Stimulated activated naive CD4-positive, alpha-beta T cell treated with Interleukin-2 at 50 U/mL for 16 hours (primary cell): ENCODE measurements at regions not wholly inside any gene's neighbourhood (a gene's known extent, or its start where the extent isn't known, plus 50 kb on each side); places are given as distances from the start of the nearest gene placed in this dataset.

Experiments
- DNase-seq: peaks from one replicate; lab custom pipeline; 2025; lab: John Stamatoyannopoulos, UW

DNA sequence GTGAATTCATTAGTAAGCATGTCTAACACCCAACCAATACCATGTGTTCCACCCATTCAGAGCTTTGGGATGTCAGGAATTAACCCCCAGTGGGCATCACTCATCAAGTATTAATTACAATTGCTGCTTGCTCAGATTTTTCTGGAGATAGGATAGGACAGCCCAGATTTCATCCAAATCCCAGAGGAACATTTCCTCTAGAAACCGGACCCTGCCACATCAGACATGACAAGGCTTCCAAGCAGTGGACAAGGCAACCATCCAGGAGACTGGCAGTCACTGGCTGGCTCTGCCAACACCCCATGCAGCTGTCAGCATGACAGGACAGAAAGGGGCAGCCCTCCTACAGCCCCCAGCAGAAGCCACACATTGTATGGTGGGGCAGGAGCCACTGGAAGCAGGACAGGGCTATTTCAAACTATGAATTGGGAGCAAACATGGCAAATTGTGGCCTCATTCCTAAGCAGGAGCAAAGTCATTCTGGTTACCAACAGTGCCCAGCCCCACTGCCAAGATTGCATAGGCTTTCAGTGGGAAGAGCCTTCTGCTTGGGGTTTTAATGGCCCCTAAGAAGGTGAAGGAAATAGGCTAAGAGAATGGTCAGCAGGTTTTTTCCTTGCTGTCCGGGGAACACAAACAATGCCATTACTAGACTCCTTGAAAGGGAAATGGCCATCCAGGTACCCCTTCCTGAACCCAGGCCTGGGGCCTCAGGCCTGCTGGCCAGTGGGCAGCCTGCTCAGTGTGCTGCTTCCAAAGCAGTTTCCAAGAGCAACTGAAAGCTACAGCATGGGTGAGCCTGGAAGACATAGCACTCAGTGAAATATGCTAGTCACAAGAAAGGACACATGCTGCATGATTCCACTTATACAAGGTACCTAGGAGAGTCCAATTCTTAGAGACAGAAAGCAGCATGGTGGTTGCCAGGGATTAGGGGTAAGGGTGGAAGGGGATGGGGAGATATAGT, 294.7 kb upstream of the SLC30A5 start:
- no peak for DNase-seq

DNA sequence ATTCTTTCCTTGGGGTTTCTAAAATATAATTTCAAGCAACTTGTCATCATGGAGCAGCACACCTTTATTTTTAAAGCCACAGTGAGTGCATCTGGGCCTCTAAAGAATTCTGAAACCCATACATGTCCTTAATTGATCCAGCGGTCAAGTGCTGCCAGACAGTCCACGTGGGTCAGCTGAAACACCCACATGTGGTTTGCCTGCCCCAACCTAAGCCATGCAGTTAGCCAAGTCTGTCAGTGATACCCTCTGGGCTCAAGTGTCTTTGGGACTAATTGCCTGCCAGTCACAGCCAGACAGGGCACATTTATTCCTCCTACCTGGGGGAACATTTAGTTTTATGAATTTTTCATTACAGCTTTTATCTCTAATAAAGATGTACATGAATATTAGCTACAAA, 291.4 kb upstream of the SLC30A5 start:
- no peak for DNase-seq

DNA sequence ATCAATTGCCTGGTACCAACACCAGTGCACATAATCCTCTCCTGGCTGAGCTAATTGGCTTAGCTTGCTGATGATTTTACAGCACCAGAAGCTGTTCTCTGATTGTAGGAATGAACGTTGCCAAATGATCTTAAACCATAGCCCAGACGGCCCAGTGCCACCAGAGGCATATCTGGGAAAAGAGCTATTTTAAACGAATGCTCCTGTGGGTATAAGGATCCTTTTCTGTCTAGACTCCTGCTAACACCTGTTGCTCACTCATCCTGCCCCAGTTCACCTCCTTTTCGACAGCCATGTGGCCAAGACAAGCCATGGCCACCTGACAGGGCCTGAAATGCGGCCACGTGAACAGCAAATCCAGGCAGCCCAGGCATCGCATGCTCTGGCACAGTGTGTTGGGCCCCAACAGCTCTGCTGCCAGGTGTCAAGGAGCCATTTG, 289.9 kb upstream of the SLC30A5 start:
- DNase-seq, result no peak

DNA sequence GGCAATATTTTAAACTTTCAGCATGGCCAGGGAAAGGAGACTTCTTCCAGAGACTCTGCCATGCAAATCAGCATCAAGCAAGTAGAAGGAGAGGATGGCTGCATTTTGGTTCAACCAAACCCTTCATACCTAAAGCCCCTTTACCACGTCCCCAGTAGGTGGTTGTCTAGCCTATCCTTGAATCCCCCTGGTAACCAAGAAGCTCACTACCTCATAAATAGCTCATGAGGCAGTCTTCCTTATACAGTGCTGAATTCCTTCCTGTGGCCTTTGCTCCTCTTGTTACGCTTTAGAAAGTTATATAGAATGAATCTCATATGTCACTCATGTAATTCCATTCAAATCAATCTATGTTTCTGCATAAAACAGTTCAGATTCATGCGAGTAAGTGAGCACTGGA, 289.5 kb upstream of the SLC30A5 start:
- DNase-seq, result no peak

DNA sequence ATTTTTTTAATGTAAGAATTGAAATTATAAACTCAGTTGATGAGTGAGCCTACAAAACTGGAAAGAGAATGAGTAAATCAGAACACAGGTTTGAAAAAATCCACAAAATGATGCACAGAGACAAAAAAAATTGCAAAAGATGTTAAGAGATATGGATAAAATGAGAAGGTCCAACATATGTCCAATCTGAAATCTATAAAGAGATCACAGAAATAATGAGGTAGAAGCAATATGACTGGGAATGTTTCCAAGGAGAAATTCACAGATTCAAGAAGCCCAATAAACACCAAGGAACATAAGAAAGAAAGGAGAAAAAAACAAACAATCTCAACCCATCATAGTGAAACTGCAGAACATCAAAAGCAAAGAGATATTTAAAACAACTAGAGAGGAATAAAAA, 288.4 kb upstream of the SLC30A5 start:
- no peak for DNase-seq

DNA sequence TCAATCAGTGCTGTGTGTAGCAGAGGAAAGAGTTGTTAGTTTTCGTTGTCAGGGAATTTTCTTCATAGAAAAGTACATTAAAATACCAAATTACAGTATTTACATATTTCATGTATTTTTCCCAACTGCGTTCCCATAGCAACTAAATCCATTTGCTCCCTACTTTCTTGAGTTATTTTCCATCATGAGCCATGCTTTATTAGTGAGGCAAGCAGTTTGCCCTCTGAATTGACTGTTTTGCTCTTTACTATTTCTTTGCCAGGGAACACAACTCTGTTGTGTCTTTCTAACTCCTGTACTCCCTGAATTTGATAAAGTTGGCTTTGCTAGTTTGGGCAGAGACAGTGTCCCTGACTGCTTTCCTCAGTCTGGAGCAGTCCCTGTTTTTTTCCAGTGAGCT, 276.2 kb upstream of the SLC30A5 start:
- no peak for DNase-seq

DNA sequence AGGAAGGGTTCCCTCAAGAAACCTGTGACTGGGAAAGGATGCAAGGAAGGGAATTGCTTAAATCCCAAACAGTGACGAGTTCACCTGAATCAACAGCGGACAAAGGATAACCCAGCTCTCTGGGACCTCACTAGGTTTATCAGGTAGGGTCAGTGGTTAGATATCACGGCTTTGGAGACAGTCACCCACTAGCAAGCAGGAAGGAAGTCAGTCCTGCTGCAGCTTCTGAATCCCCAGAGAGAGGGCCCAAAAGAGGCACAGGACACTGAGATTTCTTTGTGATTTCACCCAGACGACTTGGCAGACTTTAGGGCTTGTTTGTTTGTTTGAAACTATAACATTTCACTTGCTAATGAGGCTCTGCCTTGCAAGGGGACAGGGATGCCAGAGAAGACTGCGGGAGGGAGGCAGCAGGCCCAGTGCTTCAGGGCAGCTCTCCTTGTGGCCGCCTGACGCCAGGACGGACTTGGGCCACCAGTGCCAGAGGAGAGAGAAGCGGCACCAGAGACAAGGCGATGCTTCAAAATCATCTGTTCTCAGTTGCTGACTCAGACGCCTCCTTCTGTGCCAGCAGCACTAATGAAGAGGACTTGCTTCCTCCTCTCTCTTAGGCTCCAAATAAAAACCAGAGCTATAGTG, 275.6 kb upstream of the SLC30A5 start:
- DNase-seq, result no peak

DNA sequence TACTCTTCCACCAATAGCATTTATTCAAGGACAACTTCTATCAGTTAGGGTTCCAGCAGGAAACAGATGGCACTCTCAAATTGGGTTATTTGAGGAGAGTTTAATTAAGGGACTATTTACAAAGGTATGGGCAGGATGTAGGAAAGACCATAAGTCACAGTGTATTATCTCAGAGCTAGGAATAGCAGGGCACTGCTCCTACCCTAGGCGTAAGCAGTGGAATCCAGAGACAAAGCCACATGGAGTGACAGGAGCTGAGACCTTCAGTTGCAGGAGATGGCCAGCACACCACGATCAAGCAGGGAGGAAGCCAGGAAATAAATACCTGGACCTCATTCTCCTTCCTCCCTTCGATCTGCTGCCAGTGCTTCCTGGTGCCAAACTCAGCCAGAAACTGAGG, 274.9 kb upstream of the SLC30A5 start:
- no peak for DNase-seq

DNA sequence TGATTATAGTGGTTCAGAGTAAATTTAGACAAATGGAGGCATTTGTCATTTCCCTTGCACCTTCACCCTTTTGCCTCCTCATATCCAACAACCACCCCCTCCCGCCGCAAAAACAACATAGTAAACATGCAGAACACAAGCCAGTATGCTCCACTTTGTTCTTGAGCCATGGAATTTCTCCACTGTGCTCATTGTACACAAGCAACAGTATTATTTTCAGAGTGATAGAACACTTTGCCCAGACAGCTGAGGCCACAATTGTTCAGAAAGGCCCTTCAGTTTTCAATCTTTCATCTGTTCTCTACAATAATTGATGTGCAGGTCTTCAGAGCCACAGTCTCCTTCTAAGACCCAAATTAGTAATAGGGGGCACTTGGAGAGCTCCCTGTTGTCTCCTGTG, 272.8 kb upstream of the SLC30A5 start:
- no peak for DNase-seq

DNA sequence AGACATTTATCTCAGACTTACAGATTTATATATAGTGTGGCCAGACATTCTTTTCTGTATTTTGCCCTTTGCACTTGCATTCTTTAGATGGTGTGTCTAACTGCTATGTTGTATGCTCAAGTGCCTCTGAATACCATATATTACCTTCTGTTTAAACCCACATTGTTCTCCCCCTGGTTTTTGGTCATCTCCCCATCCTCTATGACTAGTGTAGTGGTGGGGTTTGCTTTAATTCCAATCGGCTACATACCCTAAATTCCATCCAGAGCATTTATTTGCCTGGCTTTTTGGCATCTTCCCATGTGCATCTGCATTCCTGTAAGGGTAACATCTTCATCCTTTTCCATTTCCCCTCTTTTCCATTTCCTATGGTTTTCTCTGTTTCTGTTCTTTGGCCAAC, 271.0 kb upstream of the SLC30A5 start:
- no peak for DNase-seq

DNA sequence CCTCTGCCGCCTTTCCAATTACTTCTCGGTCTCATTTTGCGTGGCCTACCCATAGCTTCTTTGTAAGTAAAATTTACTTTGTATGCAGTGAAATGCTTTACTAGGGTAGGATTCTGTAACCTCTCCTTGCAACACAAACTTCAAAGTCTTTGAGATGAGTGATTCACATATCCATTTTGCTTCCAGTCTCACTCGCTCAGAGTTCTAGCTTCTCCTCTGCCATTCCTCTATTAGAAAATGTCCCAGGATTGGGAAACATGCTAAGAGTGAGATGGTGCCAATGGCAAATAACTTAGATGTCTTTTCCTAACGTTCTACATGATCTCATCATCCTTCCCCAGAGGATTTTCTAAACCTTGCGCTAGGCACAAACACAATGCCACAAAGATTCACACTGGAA, 270.5 kb upstream of the SLC30A5 start:
- no peak for DNase-seq

DNA sequence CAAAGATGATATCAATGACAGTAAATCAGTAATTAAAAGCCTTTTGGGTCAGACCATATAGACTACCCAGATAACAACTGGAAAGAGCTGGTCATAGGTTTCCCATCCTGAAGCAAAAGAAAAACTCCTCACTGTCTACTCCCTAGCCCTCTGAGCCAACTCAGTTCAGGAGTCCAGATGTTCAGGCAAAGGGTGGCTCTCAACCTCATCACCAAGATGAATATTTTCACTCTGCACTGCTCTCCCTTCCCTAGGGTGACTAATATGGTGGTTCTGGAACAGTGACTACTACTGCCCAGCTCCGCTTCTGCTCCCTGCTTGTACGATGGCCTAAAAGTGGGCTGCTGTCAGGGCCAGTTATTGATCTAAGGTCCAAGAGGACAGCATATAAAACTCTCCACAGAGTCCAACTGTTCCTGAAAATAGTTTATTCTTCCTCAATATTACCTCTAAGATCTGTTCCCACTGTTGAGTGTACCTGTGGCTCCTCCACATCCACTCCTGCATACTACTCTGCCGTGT, 263.4 kb upstream of the SLC30A5 start:
- DNase-seq, result no peak

DNA sequence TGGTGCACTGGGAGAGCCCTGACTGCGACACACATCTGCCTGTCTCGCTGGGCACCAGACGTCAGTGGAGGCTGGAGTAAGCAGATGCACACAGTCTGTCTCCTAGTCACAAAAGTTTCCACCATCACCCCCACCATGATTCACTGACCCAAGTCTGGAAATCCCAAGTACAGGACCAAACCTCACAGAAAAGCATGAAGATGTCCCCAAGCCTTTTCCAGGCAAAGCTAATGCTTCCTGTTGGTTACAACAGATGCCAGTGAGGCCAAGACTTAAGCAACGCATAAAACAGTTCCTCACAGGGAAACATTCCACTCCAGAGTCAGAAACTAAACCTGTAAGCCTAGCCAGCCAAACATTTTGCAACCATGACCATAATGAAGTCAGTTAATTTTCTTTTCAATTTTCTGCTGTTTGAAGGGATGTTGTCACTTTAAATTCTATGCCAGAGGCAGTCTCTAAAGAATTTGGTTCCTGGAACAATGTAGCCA, 259.3 kb upstream of the SLC30A5 start:
- DNase-seq, result no peak

DNA sequence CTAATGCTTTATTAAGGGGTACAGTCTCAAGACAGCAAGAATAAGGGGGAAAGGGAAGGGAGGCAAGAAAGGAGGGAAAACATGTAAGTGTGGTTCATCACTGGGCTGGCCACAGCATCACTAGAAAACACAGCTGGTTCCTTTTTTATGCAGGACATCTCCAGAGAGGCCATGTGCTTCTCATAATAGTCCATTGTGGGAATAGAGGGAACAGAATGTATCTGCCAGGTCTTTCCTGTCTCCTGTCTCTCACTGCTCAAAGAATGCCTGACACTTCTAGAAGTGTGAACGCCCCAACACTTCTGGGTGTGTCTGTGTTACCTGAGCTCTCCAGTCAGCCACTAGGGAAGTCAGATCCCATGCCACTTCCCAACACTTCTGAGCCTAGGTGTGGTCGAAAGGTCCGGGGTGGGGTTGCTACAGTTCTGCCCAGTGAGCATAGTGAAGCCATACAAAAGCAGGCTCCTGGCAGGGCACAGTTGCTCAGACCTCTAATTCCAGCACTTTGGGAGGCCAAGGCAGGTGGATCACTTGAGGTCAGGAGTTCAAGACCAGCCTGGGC, 255.6 kb upstream of the SLC30A5 start:
- DNase-seq, result no peak

DNA sequence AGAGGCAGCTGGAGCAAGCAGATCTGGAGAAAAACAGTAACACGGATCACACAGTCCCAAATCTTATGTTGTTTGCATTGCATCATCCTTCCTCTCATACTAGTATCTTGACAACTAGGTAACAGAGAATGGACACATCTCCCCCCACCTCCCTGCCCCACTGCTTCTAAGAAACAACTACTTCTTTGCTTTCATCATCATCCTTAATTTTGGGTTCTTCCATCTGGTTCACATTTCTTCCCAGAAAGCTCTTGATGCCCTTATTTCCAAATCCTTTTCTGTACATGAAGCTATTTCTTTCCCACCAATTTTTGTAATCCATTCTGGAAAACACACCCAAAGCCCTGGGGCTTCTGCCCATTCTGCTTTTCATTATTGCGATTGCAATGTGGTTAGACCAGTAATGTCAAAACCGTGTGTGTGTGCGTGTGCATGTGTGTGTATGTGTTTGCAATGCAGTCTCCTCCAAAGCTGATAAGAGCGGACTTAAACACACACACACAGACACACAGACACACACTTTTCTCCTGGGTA, 254.7 kb upstream of the SLC30A5 start:
- DNase-seq, result no peak

DNA sequence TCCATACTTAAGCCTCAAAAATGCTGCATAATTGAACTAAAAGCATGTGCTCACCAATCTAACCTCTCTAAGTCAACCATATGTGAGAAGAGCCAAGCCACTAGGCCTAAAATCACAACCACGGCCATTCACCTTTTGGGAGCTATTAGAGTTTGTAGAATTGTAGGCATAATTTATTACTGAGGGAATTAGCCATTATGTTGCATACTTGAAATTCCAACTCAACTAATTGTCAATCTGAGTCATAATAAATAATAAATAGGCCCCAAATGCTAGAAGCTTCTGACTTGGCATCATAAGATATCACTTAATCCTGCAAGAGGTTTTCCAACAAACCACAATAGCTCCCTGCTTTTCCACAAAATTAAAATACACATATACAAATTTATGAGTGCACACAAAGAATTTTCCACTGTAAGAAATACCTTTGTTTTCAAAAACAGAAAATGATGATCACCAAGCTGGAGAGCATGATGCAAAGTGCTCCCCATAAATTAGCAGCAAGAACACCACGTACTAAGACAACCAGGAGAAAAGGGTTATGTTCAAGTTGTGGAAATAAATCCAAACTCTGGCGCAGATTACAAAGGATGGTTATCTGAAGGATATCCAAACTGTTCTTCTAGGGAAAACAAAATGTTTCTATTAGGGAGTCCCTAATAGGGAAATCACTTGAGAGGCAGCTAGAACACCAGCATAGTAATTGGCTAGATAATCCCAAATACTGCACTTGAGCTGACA, 250.0 kb upstream of the SLC30A5 start:
- no peak for DNase-seq

DNA sequence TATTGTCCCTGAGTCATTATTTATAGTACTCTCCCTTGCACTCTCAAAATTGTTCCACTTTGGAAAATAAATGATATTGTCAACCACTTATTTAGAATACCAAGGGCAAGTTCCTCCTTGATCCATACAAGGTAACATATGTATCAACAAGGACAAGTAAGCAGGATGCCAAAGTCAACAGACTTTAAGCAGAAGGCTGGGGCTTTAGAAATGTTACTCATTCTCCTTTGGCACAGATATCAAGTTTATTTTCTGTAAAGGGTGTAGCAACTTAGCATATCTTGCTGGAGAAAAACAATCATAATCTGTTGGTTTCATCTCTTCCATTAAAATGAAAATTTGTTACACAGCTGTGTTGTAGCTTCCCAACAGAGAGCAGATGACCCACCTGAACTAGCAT, 248.7 kb upstream of the SLC30A5 start:
- DNase-seq, result no peak

DNA sequence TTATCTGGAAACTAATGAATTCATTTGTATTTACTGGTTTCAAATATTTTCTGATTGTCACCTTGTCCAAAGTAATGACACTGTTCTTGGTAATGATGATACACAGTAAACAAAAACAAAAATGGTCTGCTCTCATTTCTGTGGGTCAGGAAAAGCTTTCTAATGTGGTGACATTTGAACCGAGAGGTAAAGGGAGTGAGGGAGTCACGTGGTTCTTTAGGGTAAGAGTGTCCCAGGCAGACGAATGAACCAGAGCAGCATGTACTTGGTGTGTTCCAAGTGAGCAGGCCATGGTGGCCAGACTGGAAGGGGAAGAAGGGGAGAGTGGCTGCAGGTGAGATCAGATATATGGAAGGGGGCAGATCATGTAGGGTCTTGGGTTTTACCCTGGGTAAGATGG, 247.0 kb upstream of the SLC30A5 start:
- no peak for DNase-seq

DNA sequence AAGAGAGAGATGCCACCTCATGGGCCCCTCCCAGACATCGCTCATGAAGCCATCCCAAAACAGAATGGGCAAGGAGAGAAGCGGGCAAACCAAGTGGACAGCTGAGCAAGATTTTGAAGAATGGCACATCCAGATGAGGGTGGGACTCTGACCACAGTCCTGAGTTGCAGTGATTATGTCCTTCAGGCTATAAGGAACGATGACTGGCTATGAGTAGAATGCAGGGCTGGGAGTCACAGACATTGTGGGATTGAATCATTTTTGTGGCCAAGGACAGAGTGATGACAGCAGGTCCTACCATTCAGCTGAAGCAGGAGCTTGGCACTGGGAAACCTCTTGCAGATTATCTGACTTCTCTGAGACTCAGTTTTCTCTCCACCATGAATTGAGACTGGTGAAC, 245.7 kb upstream of the SLC30A5 start:
- DNase-seq, result no peak

DNA sequence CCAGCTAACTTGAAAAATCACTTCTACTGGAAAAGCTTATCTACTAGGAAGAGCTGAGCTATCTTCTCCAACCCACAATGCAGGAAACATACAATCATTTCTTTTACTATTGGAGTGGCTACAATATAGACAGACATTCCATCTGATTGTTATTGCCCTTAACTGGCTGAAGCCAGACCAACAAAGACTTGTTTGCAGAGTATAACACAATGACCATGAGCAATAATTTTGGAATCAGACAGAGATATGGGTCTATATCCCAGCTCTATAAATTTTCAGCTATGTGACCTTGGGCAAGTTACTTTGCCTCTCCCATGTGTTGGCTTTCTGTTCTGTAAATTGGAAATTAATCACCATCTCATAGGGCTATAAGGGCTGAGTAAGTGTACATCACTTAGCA, 244.7 kb upstream of the SLC30A5 start:
- no peak for DNase-seq

DNA sequence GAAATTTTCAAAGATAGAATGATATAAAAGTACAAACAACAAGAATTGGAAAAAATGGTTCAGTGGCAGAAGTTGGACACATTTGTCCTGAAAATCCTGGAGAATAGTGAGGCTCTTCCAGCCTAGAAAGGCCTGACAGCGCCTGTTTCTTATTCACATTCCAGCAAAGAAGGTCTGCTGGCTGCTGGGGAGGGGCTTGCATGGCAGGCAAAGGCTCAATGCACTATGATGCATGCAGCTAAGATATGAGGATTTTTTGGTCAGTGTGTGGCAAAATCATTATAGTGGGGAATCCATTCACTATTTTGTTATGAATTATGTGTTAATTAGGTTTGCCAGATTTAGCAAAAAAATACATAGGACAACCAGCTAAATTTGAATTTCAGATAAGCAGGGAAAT, 243.9 kb upstream of the SLC30A5 start:
- DNase-seq, result no peak

DNA sequence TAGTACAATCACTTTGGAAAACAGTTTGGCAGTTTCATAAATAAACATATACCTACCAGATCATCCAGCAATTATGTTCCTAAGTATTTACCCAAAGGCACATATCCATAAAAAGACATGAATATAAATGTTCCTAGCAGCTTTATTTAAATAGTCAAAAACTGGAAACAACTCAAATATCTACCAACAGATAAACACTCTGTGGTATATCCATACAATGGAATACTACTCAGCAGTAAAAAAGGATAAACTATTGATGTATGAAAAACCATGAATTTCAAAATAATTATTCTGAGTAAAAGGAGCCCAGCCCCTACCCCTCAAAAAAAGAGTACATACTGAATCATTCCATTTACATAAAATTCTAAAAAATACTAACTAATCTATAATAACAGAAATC, 232.7 kb upstream of the SLC30A5 start:
- DNase-seq, result no peak
